Hematopoietic multipotent progenitor cell treated with erythropoietin and hydrocortisone succinate and interleukin-3 and kit ligand, for 4 days (in vitro differentiated cells): ENCODE measurements at regions not wholly inside any gene's neighbourhood (a gene's known extent, or its start where the extent isn't known, plus 50 kb on each side); places are given as distances from the start of the nearest gene placed in this dataset.
"Not testable (repeated sequence)": the region's sequence is repeated elsewhere in the genome, so short reads cannot be mapped to it uniquely, and the experiment has no call there.

Experiments
- DNase-seq: peaks from one replicate; pipeline ENCODE4 v3.0.0-alpha.2; 2015

DNA sequence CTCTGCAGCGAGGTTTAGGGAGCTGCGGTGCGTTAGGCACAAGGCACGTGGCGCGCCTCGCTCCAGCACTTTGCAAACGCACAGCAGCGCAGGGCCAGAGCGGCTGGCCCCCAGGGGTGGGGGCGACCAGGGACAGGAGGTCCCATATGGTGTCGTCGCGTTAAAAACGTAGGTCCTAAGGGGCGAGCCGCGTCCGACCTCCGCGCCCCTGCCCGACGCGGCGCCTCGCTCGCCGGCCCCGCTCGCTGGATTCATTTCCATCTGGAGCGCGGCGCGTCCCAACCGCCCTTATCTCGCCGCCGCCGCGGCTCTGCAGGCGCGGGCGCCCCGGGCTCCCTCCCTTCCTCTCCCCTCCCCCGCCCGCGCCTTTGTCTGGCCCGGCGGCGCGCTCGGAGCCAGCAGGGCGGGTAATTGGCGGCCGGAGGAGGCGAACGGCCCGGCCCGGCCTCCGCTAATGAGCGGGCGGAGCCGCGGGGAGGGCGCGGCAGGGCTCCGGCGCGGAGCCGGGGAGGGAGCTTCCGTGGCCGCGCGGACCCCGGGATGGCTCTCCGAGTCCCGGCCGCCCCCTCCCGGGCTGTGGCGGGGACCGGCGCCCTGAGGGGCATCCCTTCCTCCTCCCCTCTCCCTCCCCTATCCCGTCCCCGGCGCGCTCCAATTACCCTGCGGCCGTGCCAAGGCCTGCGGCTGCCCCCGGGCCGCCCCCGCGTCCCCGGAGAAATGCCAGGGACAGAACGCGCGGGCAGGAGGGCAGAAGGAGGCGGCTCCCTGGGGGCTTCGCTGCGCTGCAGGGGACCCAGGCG is 409.0 kb downstream of the BCOR start:
- peak; percentile 80 for DNase-seq

DNA sequence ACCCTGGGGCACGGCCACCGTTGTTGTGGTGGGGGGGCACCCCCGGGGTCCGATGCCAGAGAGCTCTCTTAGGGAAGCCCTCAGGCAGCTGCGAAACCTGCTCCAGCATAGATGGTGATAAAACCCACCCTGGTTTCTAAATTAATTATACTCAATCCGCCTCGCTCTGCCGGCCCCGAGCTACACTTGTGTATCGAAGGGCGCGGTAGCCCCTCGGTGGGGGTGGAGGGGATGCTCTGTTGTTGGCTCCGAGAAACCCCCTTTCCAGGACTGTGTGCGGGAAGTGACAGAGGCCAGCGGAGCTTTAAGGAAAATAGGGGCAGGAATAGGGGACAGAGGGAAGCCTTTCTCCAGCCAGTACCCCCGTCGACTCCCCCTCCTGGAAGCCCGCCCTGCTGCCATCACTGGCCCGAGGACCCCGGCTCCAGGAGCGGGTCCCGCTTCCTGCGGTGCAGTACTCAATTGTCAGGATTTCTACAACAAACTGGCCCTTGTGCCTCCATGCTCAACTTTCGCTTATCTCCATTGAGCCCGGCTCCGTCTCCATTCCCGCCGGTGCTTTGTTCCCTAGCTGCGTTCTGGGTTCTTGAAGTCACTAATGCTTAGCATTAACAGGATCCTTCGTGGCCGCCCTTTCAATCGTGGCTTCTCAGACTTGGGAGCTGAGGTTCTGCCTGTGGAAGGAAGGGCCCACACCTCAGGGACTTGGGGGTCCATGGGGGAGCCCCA is 408.2 kb downstream of the BCOR start:
- no peak for DNase-seq

DNA sequence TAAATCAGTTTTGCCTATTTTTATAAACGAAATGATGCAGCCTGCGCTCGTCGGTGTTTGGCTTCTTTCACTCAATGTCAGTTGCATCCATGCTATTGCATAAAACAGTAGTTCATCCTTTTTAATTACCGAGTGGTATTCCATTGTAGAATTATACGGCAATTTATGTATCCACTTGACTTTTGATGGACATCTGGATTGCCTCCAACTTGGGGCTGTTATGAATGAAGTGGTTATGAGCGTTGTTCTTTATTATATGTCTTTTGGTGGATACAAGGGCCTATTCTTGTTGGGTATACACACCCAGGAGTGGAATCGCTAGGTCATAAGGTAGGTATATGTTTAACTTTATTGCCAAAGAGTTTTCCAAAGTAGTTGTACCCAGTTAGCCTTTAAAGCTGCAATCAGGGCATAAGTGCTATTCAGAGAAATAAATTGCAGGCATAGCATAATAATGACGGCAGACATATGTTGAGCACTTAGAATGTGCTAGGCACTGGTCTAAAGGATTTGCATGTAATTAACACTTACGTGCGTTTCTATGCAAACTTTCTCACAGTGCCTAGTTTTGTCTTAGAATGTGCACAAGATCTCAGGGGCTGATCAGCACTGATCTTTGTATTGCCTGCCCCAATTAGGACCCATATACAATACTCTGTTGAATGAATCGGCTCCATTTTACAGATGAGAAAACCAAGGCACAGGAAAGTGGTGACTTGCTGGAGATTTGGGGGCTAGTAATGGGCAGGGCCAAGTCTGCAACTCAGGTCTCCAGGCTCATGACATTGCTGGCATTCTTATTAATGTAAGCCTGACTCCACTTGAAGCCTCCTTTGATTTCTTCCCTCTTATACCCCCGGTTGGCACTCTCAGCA is 407.0 kb downstream of the BCOR start:
- no peak for DNase-seq

DNA sequence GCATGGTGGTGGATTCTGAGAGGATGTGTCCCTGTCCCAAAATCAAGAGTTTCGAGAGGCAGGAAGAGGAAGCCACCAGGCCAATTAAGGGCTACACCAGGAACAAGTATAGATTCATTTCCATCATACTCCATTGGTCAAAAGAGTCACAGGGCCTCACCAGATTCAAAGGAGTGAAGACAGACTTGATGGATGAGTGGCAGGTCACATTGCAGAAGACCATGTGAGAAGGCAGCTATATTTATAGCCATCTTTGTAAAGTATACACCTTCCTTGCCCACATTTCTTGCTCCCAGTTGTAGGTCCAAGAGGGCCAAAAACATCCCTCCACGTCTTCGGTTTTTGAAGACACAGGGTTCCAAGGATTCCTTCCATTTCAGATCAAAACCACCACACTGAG is 406.0 kb downstream of the BCOR start:
- DNase-seq: no peak

DNA sequence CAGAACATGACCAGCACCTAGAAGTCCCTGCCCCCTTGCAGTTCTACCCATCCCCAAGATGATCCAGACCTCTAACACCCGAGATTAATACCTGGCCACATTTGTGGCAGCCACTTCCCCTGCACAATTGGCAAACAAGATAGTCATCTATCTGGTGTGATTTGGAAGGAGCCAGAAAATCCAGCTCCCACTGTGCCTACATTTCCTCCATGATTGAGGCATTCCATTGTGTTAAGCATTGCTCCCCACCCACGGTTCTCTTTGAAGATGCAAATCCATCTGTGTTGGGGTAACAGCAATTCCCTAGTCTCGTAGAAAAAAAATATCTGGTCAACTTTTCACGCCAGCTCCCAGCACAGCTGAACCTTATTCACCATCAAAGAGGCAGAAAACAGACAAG is 405.0 kb downstream of the BCOR start:
- no peak for DNase-seq

DNA sequence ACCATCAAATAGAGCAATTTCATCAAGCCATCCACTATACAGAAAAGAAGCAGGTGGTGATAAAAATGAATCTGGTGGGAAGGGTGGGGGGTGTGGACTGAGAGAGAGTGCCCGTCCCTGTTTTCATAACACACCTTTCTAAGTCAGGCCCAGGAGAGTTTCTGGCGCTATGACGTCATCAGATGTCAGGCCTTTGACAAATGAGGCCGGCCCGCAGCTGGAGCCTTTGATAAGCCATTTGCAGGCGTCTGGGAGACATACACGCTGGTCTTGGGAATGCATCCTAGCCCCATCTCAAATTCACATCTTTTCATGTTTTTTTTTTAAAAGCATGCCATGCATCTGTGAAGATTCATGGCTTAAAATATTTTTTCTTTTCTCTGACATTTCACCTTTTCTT is 404.5 kb downstream of the BCOR start:
- peak; percentile 50 for DNase-seq

DNA sequence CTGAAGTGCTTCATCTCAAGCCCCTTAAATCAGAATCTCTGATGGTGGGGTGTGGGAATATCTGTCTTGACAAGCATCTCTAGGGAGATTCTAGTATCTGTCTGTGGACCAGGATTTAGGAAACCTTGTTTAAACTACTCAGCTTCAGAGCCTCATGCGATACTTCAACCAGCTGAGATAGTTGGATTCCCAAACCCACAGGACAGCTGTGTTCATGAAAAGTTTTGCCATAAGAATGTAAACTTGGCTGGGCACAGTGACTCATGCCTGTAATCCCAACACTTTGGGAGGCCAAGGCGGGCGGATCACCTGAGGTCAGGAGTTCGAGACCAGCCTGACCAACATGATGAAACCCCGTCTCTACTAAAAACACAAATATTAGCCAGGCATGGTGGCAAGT is 395.1 kb downstream of the BCOR start:
- DNase-seq: not testable (repeated sequence)

DNA sequence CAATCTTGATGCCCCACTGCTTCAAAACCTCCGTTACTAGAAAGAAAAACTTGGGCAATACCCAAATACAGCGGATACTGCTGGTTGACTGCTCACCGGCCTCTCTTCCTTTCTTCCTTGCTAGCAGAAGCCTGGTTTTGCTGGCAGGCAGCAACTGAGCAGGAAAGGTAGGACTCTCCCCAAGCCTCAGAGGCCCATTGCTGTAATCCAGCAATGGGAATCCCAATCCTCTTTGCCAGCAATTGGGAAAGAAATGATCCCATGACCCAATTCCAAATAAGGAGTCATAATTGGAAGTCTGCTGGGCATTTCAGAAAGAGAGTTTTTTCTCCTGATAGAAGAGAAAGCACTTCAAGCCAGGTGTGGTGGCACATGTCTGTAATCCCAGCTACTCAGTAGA is 394.5 kb downstream of the BCOR start:
- DNase-seq: no peak

DNA sequence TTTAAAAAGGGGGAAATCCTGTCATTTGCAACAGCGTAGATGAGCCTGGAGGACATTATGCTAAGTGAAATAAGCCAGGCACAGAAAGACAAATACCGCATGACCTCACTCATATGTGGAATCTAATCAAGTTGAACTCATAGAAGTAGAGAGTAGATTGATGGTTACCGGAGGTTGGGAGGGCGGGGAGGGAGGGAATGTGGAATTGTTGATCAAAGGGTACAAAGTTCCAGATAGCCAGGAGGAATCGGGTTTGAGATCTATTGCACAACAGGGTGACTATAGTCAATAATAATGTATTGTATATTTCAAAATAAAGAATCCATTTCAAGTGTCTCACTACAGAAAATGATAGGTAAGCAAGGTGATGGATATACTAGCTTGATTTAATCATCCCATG is 393.2 kb downstream of the BCOR start:
- no peak for DNase-seq

DNA sequence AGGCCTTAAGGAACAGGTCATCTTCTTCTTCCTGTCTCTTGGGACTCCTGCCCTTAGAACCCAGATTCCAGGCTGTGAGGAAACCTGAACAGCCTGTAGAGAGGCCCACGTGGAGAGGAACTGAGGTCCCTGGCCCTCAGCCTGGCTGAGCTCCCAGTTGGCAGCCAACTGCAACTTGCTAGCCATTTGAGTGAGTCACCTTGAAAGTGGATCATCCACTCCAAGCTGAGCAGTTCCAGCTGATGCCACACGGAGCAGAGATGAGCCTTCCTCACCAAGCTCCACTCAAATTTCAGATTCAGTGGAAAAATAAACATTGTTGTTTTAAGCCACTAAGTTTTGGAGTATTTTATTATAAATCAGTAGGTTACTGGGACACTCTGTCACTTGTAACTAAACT is 392.5 kb downstream of the BCOR start:
- peak; percentile 50 for DNase-seq

DNA sequence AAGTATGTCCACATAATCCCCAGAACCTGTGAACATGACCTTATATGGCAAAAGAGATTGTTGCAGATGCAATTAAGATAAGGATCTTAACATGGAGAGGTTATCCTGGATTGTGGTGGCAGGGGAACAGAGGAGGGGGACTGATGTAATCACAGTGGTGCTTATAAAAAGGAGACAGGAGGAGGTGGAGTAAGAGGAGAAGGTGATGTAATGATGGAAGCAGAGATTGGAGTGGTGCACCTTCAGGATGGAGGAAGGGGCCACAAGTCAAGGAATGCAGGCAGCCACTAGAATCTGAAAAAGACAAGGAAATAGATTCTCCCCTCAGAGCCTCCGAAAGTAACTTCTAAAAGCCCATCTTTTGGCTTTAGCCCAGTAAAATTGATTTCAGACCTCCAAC is 388.4 kb downstream of the BCOR start:
- no peak for DNase-seq

DNA sequence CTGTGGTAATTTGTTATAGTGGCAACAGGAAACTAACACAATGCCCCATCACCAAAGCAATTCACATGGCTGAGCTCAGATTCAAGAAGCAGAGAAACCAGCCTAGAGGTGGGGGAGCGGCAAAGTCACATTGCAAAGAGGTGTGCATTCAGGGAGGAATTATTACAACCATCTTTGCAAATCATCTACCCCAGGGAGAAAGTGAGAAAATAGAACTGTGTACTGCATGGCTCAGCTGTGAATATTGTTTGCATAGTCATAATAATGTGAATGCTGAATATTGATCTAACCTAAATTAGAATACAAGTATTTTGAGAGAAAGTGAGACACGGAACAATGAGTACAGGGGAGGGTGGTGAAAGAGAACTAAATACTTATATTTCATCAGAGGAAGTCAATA is 387.9 kb downstream of the BCOR start:
- no peak for DNase-seq

DNA sequence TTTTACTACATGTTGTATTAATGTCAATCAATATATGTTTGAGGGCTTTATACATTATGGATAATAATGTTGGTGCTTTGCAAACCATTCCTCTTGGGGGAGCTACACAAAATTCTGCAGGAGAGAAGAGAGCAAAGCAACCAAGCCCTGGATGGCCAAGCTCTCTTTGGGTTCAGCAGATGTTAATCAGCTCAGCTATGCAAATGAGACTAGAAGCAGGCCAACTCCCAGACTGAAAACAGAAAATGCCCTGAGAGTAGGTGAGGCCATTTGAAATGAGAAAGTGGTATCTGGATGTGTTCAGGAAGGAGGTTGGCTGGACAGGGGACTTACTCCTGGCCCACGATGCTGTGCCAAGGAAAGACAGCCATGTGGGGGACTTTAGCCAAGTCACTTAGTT is 387.0 kb downstream of the BCOR start:
- DNase-seq: no peak

DNA sequence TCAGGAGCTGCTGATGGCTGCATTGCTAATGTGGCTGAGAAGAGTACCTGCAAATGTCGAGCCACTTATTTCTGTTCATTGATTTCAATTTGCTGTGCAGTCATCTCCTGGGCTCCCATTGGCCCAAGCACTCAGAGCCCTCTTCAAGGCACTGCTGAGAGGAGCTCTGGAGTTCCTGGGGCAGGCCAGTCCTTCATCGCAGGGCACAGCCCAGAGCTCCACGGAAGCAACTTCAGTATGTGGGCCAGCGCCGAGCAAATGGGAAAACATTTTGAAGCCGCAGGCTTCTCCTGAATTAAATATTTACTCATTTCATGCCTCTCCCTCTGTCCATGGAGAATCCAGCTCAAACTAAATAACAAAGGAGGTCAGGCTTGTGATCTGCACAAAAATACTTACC is 383.3 kb downstream of the BCOR start:
- DNase-seq: no peak

DNA sequence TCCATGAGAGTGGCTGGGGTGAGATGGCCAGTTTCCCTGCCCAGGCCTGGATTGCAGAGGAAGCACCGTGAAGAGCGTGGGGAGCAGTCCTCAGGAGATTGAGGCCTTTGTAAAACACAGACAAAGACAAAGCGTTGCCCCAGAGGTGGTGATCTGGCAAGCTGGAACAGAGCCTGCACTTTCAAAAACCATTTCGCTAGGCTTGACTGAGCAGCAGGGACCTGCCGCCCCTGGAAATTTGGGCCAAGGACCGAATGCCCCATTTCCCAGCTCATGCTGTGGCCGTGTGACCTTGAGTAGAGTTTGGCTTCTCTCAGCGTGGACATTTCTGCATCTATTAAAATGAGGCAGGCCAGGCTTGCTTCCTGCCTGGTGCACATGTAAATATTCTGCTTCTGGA is 381.4 kb downstream of the BCOR start:
- no peak for DNase-seq

DNA sequence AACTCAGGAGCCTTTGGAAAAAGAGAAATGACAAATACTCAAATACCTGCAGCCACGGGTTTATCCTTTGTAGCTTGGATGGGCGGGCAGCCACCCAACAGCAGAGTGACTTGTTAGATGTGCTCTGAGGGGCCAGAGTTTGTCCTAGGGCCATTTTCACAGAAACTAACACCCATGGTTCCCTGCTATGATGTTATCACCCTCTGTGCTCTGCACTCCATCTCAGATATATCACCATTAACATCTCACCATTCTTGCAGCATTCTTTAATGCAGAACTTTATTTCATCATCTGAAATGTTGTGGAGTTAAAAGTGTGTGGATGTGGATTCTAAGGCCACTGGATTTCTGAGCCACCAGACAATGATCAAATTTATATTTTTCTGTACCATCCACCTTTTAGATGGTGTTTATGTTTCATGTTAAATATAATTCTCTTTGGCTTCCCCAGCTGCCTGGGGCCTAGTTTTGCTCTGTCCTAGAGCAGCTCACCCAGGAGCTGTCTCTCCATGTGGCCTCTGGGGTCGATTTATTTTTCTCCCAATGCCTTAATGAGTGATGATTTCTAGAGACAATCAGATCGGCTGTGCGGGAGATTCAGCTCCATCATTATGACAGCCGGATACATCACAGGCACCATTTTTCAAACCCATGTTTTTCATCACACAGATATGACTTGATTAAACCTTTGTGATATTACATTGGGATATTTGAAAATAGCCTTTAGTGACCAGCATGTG is 380.8 kb downstream of the BCOR start:
- no peak for DNase-seq

DNA sequence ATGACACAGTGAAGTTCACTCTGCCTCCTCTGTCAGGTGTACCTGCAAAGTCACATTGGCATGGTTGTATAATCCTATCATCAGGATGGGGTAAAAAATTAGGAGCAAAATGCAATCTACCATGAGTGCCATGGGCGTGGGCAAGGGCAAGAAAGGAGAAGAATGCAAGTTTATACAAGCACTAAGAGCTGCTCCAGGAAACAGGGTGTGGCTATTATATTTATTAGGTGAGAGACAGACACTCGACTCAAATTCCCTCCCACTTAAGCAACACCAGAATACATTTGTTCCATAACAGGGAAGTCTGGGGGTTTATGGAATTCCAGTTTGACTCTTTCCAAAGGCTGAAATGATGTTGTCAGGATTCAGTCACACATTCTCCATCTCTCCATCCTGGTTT is 378.8 kb downstream of the BCOR start:
- DNase-seq: no peak

DNA sequence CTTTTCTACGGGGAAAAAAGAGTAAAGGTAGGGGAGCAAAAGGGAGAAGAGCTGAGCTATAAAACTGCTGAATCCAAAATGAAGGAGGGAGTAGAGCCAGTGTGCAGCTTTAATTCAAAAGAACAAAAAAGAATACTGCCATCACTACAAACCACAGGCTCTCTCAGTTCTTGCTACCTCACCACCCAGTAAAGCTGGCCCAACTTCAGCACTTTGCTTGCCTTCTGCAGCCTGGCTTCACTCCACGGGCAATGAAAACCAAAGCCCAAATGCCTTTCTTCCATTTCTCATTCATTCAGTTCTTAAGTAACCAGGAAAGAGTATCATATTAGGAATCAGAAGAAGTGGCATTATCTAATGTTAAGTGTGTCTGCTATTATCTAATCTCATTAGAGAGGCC is 376.8 kb downstream of the BCOR start:
- no peak for DNase-seq

DNA sequence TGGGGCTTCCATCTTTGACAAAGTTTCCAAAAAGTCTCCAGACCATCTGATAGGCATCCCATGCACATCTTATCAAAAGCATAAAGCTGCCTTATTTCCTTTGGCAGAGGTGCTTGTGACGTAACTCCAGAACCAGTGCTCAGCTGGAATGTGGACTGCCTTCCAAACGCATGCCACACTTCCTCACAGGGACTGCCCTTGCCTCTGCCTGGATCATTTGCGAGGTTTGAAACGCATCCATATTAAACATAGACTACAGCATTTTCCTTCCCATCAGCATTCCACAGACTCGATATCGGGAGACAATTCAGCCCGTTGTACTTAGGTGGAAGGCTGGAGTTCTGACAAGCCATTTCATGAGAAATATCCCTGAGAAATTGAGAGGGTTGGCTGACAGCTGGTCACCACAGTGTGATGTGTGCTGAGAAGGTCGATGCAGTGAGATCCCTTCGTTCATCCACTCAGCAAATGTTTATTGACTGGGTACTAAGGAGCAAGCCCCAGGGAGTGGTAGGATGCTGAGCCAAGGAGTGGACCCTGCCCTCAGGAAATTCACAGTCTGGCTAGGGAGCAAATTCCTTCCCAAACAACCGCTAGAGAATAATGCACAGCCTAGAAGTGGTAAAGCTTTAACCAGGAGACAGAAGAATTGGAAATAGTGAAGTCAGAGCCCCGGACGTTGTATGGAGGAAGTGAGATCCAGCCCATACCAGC is 376.0 kb downstream of the BCOR start:
- DNase-seq: no peak

DNA sequence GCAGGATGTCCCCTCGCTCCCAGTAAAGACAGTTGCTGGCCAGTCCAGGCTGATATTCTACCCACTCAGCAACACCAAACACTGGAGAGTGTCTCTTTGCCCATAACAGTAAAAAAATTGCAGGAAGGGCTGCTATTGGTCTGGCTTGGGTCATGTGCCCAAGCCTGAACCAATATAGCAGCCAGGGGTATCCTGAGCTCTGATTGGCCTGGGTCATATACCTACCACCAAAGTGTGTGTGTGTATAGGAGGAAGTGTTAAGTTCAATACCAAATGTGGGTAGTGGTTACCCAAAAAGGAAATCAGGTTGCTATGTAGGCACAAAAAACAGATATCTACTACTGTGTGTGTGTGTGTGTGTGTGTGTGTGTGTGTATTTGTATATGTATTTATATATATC is 373.2 kb downstream of the BCOR start:
- peak; percentile 20 for DNase-seq

DNA sequence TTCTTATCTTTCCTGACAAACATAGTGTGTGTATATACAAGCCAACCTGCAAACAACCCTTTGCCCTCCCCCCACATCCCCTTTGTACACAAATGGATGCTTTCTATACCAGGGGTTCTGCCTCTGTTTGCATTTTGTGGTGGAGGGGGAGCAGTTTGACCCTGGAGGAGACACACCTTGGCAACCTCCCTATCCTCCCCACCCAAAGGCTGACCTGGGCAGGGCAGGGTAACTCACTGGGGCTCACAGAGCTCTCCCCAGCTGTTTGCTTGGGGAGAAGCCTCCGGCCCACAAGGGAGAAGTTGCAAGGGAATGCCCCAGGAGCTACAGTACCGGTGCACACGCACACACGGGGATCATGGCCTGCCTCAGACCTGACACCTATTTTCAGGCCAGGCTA is 372.6 kb downstream of the BCOR start:
- no peak for DNase-seq

DNA sequence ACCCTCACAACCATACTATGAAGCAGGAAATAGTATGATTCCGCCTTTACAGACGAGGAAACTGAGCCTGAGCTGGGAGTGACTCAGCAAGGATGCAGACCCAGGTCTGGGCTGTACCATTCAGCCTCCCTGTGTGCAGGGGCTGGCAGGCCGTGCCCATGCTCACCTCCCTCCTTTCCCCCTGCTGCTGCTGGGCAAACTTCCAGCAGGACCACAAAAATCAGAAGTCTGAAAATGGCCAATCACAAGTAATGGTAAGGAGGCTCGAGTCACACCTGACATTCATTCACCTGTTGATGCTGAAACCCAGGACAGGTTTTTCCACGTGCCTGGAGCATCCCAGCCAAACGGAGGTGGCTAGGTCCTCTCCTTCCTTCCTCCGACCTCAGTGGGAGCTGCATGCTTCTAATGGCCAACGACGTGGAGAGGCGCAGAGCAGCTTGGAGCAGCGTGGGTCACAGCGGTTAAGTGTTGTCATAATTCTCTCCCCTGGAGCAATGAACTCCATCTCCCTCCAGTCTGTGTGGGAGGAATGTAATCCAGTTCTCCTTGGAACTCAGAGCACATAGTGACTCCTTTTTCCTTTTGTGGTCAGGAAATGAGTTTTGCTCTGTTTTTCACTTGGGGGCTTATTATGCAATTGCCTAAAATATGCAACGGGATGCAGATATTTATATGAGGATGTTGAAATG is 371.7 kb downstream of the BCOR start:
- DNase-seq: no peak
